WTC11 (cell line): ENCODE measurements at regions not wholly inside any gene's neighbourhood (a gene's known extent, or its start where the extent isn't known, plus 50 kb on each side); places are given as distances from the start of the nearest gene placed in this dataset.

Experiments
- ATAC-seq: fragments of 200-7000 bp; cut with Tn5 transposase; 2 replicates; pipeline ENCODE4 v1.10.0; 2021; ENCODE audit warnings: mild to moderate bottlenecking, moderate library complexity
- CTCF ChIA-PET: fragments of 300-600 bp; sonication (Branson Sonifier 250); formaldehyde crosslinking; loops from one replicate; lab custom pipeline; 2021; ENCODE audit warnings: antibody characterized with exemption; lab: Charles Lee
- POLR2A ChIA-PET: fragments of 350-600 bp; sonication (Branson Sonifier 250); formaldehyde crosslinking; loops from one replicate; lab custom pipeline; 2021; ENCODE audit warnings: antibody characterized with exemption; lab: Charles Lee
- DNase-seq: peaks from one replicate; pipeline ENCODE4 v3.0.0; 2021; ENCODE audit warnings: low spot score
- H3K27ac Mint-ChIP-seq: 2 replicates; pipeline ENCODE4 v1.8.0; 2021; ENCODE audit warnings: mixed read lengths
- H3K27me3 Mint-ChIP-seq: 2 replicates; pipeline ENCODE4 v1.8.0; 2021; ENCODE audit warnings: low read depth, mild to moderate bottlenecking, moderate library complexity, mixed read lengths
- H3K36me3 Mint-ChIP-seq: 2 replicates; pipeline ENCODE4 v1.8.0; 2021; ENCODE audit warnings: mixed read lengths
- H3K4me1 Mint-ChIP-seq: 2 replicates; pipeline ENCODE4 v1.8.0; 2022; ENCODE audit warnings: mixed read lengths
- H3K4me3 Mint-ChIP-seq: 2 replicates; pipeline ENCODE4 v1.8.0; 2021; ENCODE audit warnings: mild to moderate bottlenecking, moderate library complexity, mixed read lengths
- H3K9me3 Mint-ChIP-seq: 2 replicates; pipeline ENCODE4 v1.8.0; 2021; ENCODE audit warnings: mixed read lengths
- E2F4 ChIP-seq: sonication (generic); formaldehyde crosslinking; IDR thresholded peaks from 2 replicates; pipeline ENCODE4 v1.8.1; 2022; ENCODE audit warnings: low read depth, mild to moderate bottlenecking, moderate library complexity, missing genetic modification reagents, borderline replicate concordance
- FOXJ3 ChIP-seq: sonication (generic); formaldehyde crosslinking; IDR thresholded peaks from 2 replicates; pipeline ENCODE4 v1.9.0; 2021; ENCODE audit warnings: missing genetic modification reagents, mild to moderate bottlenecking, borderline replicate concordance
- FOXP1 ChIP-seq: sonication (generic); formaldehyde crosslinking; IDR thresholded peaks from 2 replicates; pipeline ENCODE4 v1.8.0; 2022; ENCODE audit warnings: missing genetic modification reagents, mild to moderate bottlenecking, moderate library complexity, borderline replicate concordance
- HMGA2 ChIP-seq: fragments of 250-450 bp; sonication (Bioruptor Pico); IDR thresholded peaks from 2 replicates; pipeline ENCODE4 v1.4.0; 2021; ENCODE audit warnings: mild to moderate bottlenecking, moderate library complexity
- JAZF1 ChIP-seq: fragments of 250-450 bp; sonication (Bioruptor Pico); IDR thresholded peaks from 2 replicates; pipeline ENCODE4 v1.9.0; 2021; ENCODE audit warnings: moderate library complexity, mild to moderate bottlenecking, inconsistent platforms
- KAT7 ChIP-seq: sonication (generic); formaldehyde crosslinking; IDR thresholded peaks from 2 replicates; pipeline ENCODE4 v1.8.1; 2023; ENCODE audit warnings: missing genetic modification reagents, mild to moderate bottlenecking, borderline replicate concordance
- NFATC4 ChIP-seq: fragments of 250-450 bp; sonication (Bioruptor Pico); IDR thresholded peaks from 2 replicates; pipeline ENCODE4 v1.9.0; 2021; ENCODE audit warnings: mild to moderate bottlenecking
- NR3C1 ChIP-seq: sonication (generic); formaldehyde crosslinking; conservative IDR thresholded peaks from 2 replicates; pipeline ENCODE4 v1.8.1; 2023; ENCODE audit warnings: low read depth, mild to moderate bottlenecking, missing genetic modification reagents
- PREB ChIP-seq: sonication (generic); formaldehyde crosslinking; IDR thresholded peaks from 2 replicates; pipeline ENCODE4 v1.8.1; 2022; ENCODE audit warnings: mild to moderate bottlenecking, missing genetic modification reagents, moderate library complexity, borderline replicate concordance
- SP1 ChIP-seq: sonication (generic); formaldehyde crosslinking; conservative IDR thresholded peaks from 2 replicates; pipeline ENCODE4 v1.8.1; 2022; ENCODE audit warnings: missing genetic modification reagents
- ZNF281 ChIP-seq: sonication (generic); formaldehyde crosslinking; IDR thresholded peaks from 2 replicates; pipeline ENCODE4 v1.8.0; 2023; ENCODE audit warnings: mild to moderate bottlenecking, missing genetic modification reagents
- ZNF512 ChIP-seq: sonication (generic); formaldehyde crosslinking; IDR thresholded peaks from 2 replicates; pipeline ENCODE4 v1.8.1; 2022; ENCODE audit warnings: missing genetic modification reagents, borderline replicate concordance
- TF ChIP-seq, protein P1 (sequence below): fragments of 250-450 bp; sonication (Bioruptor Pico); IDR thresholded peaks from 2 replicates; pipeline ENCODE4 v1.9.0; 2021; ENCODE audit warnings: mild to moderate bottlenecking, borderline replicate concordance
- TF ChIP-seq, protein P2 (sequence below): sonication (generic); formaldehyde crosslinking; IDR thresholded peaks from 2 replicates; pipeline ENCODE4 v1.8.1; 2023; ENCODE audit warnings: mild to moderate bottlenecking, moderate library complexity, missing genetic modification reagents
- TF ChIP-seq, protein P3 (sequence below): sonication (generic); formaldehyde crosslinking; IDR thresholded peaks from 2 replicates; pipeline ENCODE4 v1.8.0; 2022; ENCODE audit warnings: mild to moderate bottlenecking, missing genetic modification reagents

DNA sequence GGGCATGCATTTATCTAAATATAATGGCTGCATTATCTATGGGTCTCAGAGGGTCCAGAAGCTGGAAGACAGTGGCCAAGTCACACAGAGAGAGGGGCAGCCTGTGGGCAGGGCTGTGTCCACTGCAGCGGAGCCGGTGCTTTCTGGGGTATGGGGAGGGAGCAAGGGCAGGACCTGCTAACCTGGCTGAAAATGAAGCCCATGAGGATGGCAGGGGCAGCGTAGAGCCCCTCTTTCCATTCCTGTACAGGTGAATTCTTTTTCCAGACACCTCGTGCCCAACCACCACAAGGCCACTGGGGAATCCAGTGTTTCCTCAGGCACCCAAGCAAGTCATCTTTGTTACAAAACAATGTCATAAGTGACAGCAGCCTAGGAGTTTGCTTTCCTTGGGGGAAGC is 305.9 kb upstream of the IRX4 start:
- POLR2A ChIA-PET, result no interaction called here
- no peaks in the 10 kb centered on the region for H3K27me3 Mint-ChIP-seq
- no peak overlapping the region for H3K4me3 Mint-ChIP-seq

More for the DNA sequence above, 305.9 kb upstream of the IRX4 start:
- CTCF ChIA-PET, result no interaction called here
- ATAC-seq (no peak), DNase-seq (no peak)
- TF ChIP-seq, protein P1, sequence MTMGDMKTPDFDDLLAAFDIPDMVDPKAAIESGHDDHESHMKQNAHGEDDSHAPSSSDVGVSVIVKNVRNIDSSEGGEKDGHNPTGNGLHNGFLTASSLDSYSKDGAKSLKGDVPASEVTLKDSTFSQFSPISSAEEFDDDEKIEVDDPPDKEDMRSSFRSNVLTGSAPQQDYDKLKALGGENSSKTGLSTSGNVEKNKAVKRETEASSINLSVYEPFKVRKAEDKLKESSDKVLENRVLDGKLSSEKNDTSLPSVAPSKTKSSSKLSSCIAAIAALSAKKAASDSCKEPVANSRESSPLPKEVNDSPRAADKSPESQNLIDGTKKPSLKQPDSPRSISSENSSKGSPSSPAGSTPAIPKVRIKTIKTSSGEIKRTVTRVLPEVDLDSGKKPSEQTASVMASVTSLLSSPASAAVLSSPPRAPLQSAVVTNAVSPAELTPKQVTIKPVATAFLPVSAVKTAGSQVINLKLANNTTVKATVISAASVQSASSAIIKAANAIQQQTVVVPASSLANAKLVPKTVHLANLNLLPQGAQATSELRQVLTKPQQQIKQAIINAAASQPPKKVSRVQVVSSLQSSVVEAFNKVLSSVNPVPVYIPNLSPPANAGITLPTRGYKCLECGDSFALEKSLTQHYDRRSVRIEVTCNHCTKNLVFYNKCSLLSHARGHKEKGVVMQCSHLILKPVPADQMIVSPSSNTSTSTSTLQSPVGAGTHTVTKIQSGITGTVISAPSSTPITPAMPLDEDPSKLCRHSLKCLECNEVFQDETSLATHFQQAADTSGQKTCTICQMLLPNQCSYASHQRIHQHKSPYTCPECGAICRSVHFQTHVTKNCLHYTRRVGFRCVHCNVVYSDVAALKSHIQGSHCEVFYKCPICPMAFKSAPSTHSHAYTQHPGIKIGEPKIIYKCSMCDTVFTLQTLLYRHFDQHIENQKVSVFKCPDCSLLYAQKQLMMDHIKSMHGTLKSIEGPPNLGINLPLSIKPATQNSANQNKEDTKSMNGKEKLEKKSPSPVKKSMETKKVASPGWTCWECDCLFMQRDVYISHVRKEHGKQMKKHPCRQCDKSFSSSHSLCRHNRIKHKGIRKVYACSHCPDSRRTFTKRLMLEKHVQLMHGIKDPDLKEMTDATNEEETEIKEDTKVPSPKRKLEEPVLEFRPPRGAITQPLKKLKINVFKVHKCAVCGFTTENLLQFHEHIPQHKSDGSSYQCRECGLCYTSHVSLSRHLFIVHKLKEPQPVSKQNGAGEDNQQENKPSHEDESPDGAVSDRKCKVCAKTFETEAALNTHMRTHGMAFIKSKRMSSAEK (CRISPR knock-in tag), result no peak
- TF ChIP-seq, protein P2, sequence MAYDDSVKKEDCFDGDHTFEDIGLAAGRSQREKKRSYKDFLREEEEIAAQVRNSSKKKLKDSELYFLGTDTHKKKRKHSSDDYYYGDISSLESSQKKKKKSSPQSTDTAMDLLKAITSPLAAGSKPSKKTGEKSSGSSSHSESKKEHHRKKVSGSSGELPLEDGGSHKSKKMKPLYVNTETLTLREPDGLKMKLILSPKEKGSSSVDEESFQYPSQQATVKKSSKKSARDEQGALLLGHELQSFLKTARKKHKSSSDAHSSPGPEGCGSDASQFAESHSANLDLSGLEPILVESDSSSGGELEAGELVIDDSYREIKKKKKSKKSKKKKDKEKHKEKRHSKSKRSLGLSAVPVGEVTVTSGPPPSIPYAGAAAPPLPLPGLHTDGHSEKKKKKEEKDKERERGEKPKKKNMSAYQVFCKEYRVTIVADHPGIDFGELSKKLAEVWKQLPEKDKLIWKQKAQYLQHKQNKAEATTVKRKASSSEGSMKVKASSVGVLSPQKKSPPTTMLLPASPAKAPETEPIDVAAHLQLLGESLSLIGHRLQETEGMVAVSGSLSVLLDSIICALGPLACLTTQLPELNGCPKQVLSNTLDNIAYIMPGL (CRISPR knock-in tag), result no peak
- TF ChIP-seq JAZF1 (CRISPR knock-in tag) (no peak), HMGA2 (CRISPR knock-in tag) (no peak), E2F4 (no peak), ZNF512 (CRISPR knock-in tag) (no peak), FOXJ3 (CRISPR knock-in tag) (no peak), PREB (CRISPR knock-in tag) (no peak), ZNF281 (CRISPR knock-in tag) (no peak), KAT7 (CRISPR knock-in tag) (no peak), NFATC4 (CRISPR knock-in tag) (no peak), NR3C1 (CRISPR knock-in tag) (no peak), FOXP1 (CRISPR knock-in tag) (no peak), SP1 (CRISPR knock-in tag) (no peak)
- TF ChIP-seq, protein P3, sequence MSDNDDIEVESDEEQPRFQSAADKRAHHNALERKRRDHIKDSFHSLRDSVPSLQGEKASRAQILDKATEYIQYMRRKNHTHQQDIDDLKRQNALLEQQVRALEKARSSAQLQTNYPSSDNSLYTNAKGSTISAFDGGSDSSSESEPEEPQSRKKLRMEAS (CRISPR knock-in tag), result no peak
- Mint-ChIP-seq H3K9me3 (no peaks in the 10 kb centered on the region), H3K4me1 (no peaks in the 10 kb centered on the region), H3K36me3 (no peaks in the 10 kb centered on the region), H3K27ac (no peak overlapping the region)
